Breast epithelium (tissue), 4 donors: ENCODE measurements at regions not wholly inside any gene's neighbourhood (a gene's known extent, or its start where the extent isn't known, plus 50 kb on each side); places are given as distances from the start of the nearest gene placed in this dataset.

Experiments
- DNase-seq, 2 donors: peaks; one replicate each; pipeline ENCODE4 v3.0.0-alpha.2; 2019; ENCODE audit warnings: low spot score in 2 of 2
- H3K27ac ChIP-seq, 2 donors: fragments of 200-600 bp; sonication (generic) in 1 of 2; one replicate each; pipeline ENCODE4 v1.5.1; 2016 to 2019; ENCODE audit warnings: mild to moderate bottlenecking in 1 of 2
- H3K27me3 ChIP-seq, 2 donors: fragments of 200-600 bp; sonication (generic) in 1 of 2; one replicate each; pipeline versions ENCODE4 v1.5.1 to v1.6.0; 2017 to 2019; ENCODE audit warnings: control low read depth in 1 of 2, mild to moderate bottlenecking in 1 of 2
- H3K36me3 ChIP-seq: fragments of 200-600 bp; one replicate; pipeline ENCODE4 v1.5.1; 2019
- H3K4me1 ChIP-seq, 2 donors: fragments of 200-600 bp; sonication (generic); one replicate each; pipeline ENCODE4 v1.5.1; 2016 to 2019; ENCODE audit warnings: control low read depth in 1 of 2
- H3K4me3 ChIP-seq, 3 donors: fragments of 200-600 bp; sonication (generic); 1 replicate in 2 of 3; 2 replicates in 1 of 3; pipeline ENCODE4 v1.5.1; 2016 to 2019; ENCODE audit warnings: mild to moderate bottlenecking in 3 of 3, moderate library complexity in 2 of 3
- H3K9me3 ChIP-seq, 2 donors: fragments of 200-600 bp; sonication (generic) in 1 of 2; one replicate each; pipeline ENCODE4 v1.5.1; 2016 to 2019; ENCODE audit warnings: control low read depth in 1 of 2
- CTCF ChIP-seq, 3 donors: fragments of 450-650 bp; IDR thresholded peaks; one replicate each; pipeline ENCODE4 v1.5.1; 2016 to 2017; ENCODE audit warnings: antibody characterized with exemption in 3 of 3, mild to moderate bottlenecking in 3 of 3, moderate library complexity in 3 of 3
- POLR2A ChIP-seq: fragments of 450-650 bp; IDR thresholded peaks from one replicate; pipeline ENCODE4 v1.6.1; 2016; ENCODE audit warnings: antibody characterized with exemption, mild to moderate bottlenecking, moderate library complexity
- POLR2AphosphoS5 ChIP-seq, 3 donors: sonication (generic); formaldehyde crosslinking; IDR thresholded peaks; one replicate each; pipeline ENCODE4 v1.6.1; 2017; ENCODE audit warnings: antibody characterized with exemption in 3 of 3
- intact Hi-C: fragments of 100-400 bp; cut with DNase I; formaldehyde crosslinking; loops from one replicate; pipeline ENCODE4 v1.15.1; 2023; ENCODE audit warnings: low total_unique reads

DNA sequence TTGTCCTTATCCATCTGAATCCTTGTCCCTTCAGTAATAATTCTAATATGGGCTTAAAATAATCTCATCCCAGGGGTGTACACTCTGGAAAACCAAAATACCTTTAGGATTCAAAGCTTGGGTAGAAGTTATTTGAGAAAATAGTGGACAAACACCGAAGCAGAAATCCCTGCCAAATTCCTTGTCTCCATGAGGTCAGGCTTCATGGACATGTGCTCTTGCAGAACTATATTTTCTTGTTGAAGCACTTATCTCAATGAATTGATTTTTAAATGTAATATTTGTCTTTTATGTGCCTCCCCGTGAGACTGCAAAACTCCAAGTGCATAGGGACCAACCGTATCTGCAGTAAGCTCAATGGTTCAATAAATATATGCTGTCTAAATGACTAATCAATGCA, 1153.3 kb upstream of the AUTS2 start:
- no peak overlapping the region for H3K27ac ChIP-seq
- H3K4me1 ChIP-seq, result no peaks in the 10 kb centered on the region
- no peak for DNase-seq
- no peak overlapping the region for H3K4me3 ChIP-seq
- H3K27me3 ChIP-seq, result no peaks in the 10 kb centered on the region
- intact Hi-C loops, result loop anchor here (5.0 kb wide), 1 partner anchor 1482 kb away; no protein-coding TSS in a partner anchor
- no peak for TF ChIP-seq POLR2AphosphoS5 (IDR thresholded peaks at IDR 0.05)
- TF ChIP-seq CTCF (IDR thresholded peaks at IDR 0.05), result no peak
- no peak for TF ChIP-seq POLR2A
- H3K9me3 ChIP-seq, result peaks cover 0 to 4% of the 10 kb centered on the region in 2 donors
- no peaks in the 10 kb centered on the region for H3K36me3 ChIP-seq

GRCh38 chr7:68446183-68446582, 1152.1 kb upstream of the AUTS2 start:
- TF ChIP-seq POLR2AphosphoS5 (IDR thresholded peaks at IDR 0.05) (no peak), CTCF (IDR thresholded peaks at IDR 0.05) (no peak), POLR2A (no peak)
- intact Hi-C loops, result loop anchor here (5.0 kb wide), 1 partner anchor 1481 kb away; no protein-coding TSS in a partner anchor
- peaks cover 0 to 4% of the 10 kb centered on the region in 2 donors for H3K9me3 ChIP-seq
- no peaks in the 10 kb centered on the region for H3K27me3 ChIP-seq
- H3K4me1 ChIP-seq, result no peaks in the 10 kb centered on the region
- H3K4me3 ChIP-seq, result no peak overlapping the region
- no peak for DNase-seq
- no peak overlapping the region for H3K27ac ChIP-seq
- H3K36me3 ChIP-seq, result no peaks in the 10 kb centered on the region

DNA sequence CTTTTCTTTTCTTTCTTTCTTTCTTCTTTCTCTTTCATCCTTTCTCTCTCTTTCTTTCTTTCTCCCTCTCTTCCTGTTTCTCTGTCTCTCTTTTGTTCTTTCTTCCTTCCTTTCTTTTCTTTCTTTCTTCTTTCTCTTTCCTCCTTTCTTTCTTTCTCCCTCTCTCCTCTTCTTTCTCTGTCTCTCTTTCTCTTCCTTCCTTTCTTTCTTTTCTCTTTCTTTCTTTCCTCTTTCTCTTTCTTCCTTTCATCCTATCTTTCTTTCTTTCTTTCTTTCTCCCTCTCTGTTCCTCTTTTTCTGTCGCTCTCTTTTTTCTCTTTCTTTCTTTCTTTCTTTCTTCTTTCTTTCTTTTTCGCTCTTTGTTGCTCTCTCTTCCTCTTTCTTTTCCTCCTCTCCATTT, 1149.2 kb upstream of the AUTS2 start:
- intact Hi-C loops, result loop anchor here (5.0 kb wide), 1 partner anchor 1478 kb away; no protein-coding TSS in a partner anchor
- Histone ChIP-seq H3K4me1 (no peaks in the 10 kb centered on the region), H3K27me3 (no peaks in the 10 kb centered on the region), H3K9me3 (peaks cover 0 to 4% of the 10 kb centered on the region in 2 donors), H3K27ac (no peak overlapping the region), H3K36me3 (no peaks in the 10 kb centered on the region), H3K4me3 (no peak overlapping the region)
- no peak for TF ChIP-seq POLR2A
- no peak for TF ChIP-seq CTCF (IDR thresholded peaks at IDR 0.05)
- no peak for TF ChIP-seq POLR2AphosphoS5 (IDR thresholded peaks at IDR 0.05)
- DNase-seq, result no peak

DNA sequence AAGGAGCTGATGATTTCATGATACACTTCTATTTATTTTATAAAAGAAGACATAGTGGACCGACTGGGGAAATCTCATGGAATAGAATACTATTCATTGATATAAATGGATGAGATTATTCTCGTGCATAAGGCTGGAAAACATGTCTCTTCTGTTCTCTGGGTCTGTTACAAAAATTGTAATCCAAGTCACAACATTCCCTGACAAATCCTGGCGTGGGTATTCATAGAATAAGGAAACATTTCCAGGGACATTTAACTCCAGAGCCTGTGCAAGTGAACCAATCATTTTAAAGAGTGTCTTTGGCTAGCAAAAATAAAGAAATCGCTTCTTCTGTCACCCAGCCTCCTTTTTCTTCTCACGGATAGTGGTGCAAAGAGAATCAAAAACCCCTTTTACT, 1148.5 kb upstream of the AUTS2 start:
- DNase-seq, result no peak
- no peaks in the 10 kb centered on the region for H3K27me3 ChIP-seq
- no peak for TF ChIP-seq POLR2A
- no peaks in the 10 kb centered on the region for H3K36me3 ChIP-seq
- intact Hi-C loops, result loop anchor here (5.0 kb wide), 1 partner anchor 1477 kb away; no protein-coding TSS in a partner anchor
- no peak overlapping the region for H3K27ac ChIP-seq
- H3K4me3 ChIP-seq, result no peak overlapping the region
- H3K9me3 ChIP-seq, result peaks cover 0 to 4% of the 10 kb centered on the region in 2 donors
- no peaks in the 10 kb centered on the region for H3K4me1 ChIP-seq

- no peak for TF ChIP-seq CTCF (IDR thresholded peaks at IDR 0.05)
- no peak for TF ChIP-seq POLR2AphosphoS5 (IDR thresholded peaks at IDR 0.05)
- no peak for TF ChIP-seq POLR2A
- no peak for DNase-seq
- H3K4me1 ChIP-seq, result no peaks in the 10 kb centered on the region
- no peak overlapping the region for H3K27ac ChIP-seq
- H3K9me3 ChIP-seq, result peaks cover 0 to 10% of the 10 kb centered on the region in 2 donors
- no peaks in the 10 kb centered on the region for H3K36me3 ChIP-seq
- no peaks in the 10 kb centered on the region for H3K27me3 ChIP-seq
- H3K4me3 ChIP-seq, result no peak overlapping the region
- intact Hi-C loops, result no loop called here
Measured at GRCh38 chr7:68454931-68455330, 1143.3 kb upstream of the AUTS2 start.

- TF ChIP-seq POLR2A (no peak), CTCF (IDR thresholded peaks at IDR 0.05) (no peak), POLR2AphosphoS5 (IDR thresholded peaks at IDR 0.05) (no peak)
- Histone ChIP-seq H3K36me3 (no peaks in the 10 kb centered on the region), H3K4me3 (no peak overlapping the region), H3K4me1 (no peaks in the 10 kb centered on the region), H3K27me3 (no peaks in the 10 kb centered on the region), H3K27ac (no peak overlapping the region), H3K9me3 (peaks cover 0 to 10% of the 10 kb centered on the region in 2 donors)
- DNase-seq, result no peak
- intact Hi-C loops, result no loop called here
Measured at GRCh38 chr7:68456469-68456868, 1141.8 kb upstream of the AUTS2 start.
